ENCODE measurements at regions not wholly inside any gene's neighbourhood (a gene's known extent, or its start where the extent isn't known, plus 50 kb on each side); places are given as distances from the start of the nearest gene placed in this dataset.

GRCh38 chr3:113063126-113063894 is 72.5 kb downstream of the GTPBP8 start:
- TF ChIP-seq CTCF (IDR thresholded peaks at IDR 0.05): no peak
- Mint-ChIP-seq H3K27me3 (ENCODE audit: low read depth in 2 of 2) (no peaks in the 10 kb centered on the region), H3K4me1 (no peaks in the 10 kb centered on the region), H3K27ac (no peak overlapping the region), H3K9me3 (no peaks in the 10 kb centered on the region), H3K4me3 (no peak overlapping the region), H3K36me3 (peaks cover 12% of the 10 kb centered on the region)
- no peaks in the 10 kb centered on the region for H3K36me3 ChIP-seq (ENCODE audit: control insufficient read depth, insufficient read depth, low read length)
- DNase-seq (no peak), ATAC-seq (no peak)
- no peaks in the 10 kb centered on the region for H3K9me3 ChIP-seq (ENCODE audit: control insufficient read depth, insufficient read depth, low read length)
- no peaks in the 10 kb centered on the region for H3K4me1 ChIP-seq (ENCODE audit: control insufficient read depth, insufficient read depth, low read length)
- intact Hi-C loops (cut with micrococcal nuclease): no loop called here
- H3K27ac ChIP-seq (ENCODE audit: low read length): no peak overlapping the region
- H3K27me3 ChIP-seq (ENCODE audit: control insufficient read depth, insufficient read depth, low read length): no peaks in the 10 kb centered on the region
- 81% methylated on average over 4 of the region's 4 CpGs for WGBS (ENCODE audit: insufficient coverage)
- no peak overlapping the region for H3K4me3 ChIP-seq (ENCODE audit: low read length)

- H3K27ac Mint-ChIP-seq: no peak overlapping the region
- Histone ChIP-seq H3K4me1 (ENCODE audit: control insufficient read depth, insufficient read depth, low read length) (no peaks in the 10 kb centered on the region), H3K27me3 (ENCODE audit: control insufficient read depth, insufficient read depth, low read length) (no peaks in the 10 kb centered on the region), H3K36me3 (ENCODE audit: control insufficient read depth, insufficient read depth, low read length) (no peaks in the 10 kb centered on the region), H3K4me3 (ENCODE audit: low read length) (no peak overlapping the region), H3K27ac (ENCODE audit: low read length) (no peak overlapping the region), H3K9me3 (ENCODE audit: control insufficient read depth, insufficient read depth, low read length) (no peaks in the 10 kb centered on the region)
- H3K4me3 Mint-ChIP-seq: no peak overlapping the region
- H3K27me3 Mint-ChIP-seq (ENCODE audit: low read depth in 2 of 2): no peaks in the 10 kb centered on the region
- H3K36me3 Mint-ChIP-seq: peaks cover 12% of the 10 kb centered on the region
- WGBS (ENCODE audit: insufficient coverage): 89% methylated on average over 1 of the region's 1 CpG
- DNase-seq: no peak
- intact Hi-C loops (cut with micrococcal nuclease): no loop called here
- no peak for TF ChIP-seq CTCF (IDR thresholded peaks at IDR 0.05)
- no peaks in the 10 kb centered on the region for H3K9me3 Mint-ChIP-seq
- no peak for ATAC-seq
- H3K4me1 Mint-ChIP-seq: no peaks in the 10 kb centered on the region
These were observed 73.4 kb downstream of the GTPBP8 start for GRCh38 chr3:113064183-113064582.

GRCh38 chr3:113065336-113065735 is 74.6 kb downstream of the GTPBP8 start:
- Histone ChIP-seq H3K36me3 (ENCODE audit: control insufficient read depth, insufficient read depth, low read length) (no peaks in the 10 kb centered on the region), H3K27me3 (ENCODE audit: control insufficient read depth, insufficient read depth, low read length) (no peaks in the 10 kb centered on the region), H3K27ac (ENCODE audit: low read length) (no peak overlapping the region), H3K4me1 (ENCODE audit: control insufficient read depth, insufficient read depth, low read length) (no peaks in the 10 kb centered on the region), H3K9me3 (ENCODE audit: control insufficient read depth, insufficient read depth, low read length) (no peaks in the 10 kb centered on the region), H3K4me3 (ENCODE audit: low read length) (no peak overlapping the region)
- WGBS (ENCODE audit: insufficient coverage): 98% methylated on average over 3 of the region's 3 CpGs
- H3K4me3 Mint-ChIP-seq: no peak overlapping the region
- DNase-seq (no peak), ATAC-seq (no peak)
- H3K4me1 Mint-ChIP-seq: no peaks in the 10 kb centered on the region
- no peaks in the 10 kb centered on the region for H3K27me3 Mint-ChIP-seq (ENCODE audit: low read depth in 2 of 2)
- H3K9me3 Mint-ChIP-seq: no peaks in the 10 kb centered on the region
- TF ChIP-seq CTCF (IDR thresholded peaks at IDR 0.05): no peak
- intact Hi-C loops (cut with micrococcal nuclease): no loop called here
- H3K27ac Mint-ChIP-seq: no peak overlapping the region
- H3K36me3 Mint-ChIP-seq: peaks cover 12% of the 10 kb centered on the region

GRCh38 chr3:113070072-113070640 is 79.4 kb downstream of the GTPBP8 start:
- no peaks in the 10 kb centered on the region for H3K9me3 ChIP-seq (ENCODE audit: control insufficient read depth, insufficient read depth, low read length)
- DNase-seq (no peak), ATAC-seq (no peak)
- WGBS (ENCODE audit: insufficient coverage): 100% methylated on average over 1 of the region's 1 CpG
- Mint-ChIP-seq H3K4me3 (no peak overlapping the region), H3K27me3 (ENCODE audit: low read depth in 2 of 2) (no peaks in the 10 kb centered on the region), H3K9me3 (no peaks in the 10 kb centered on the region), H3K4me1 (no peaks in the 10 kb centered on the region), H3K36me3 (peaks cover 12% of the 10 kb centered on the region), H3K27ac (no peak overlapping the region)
- no peak overlapping the region for H3K4me3 ChIP-seq (ENCODE audit: low read length)
- TF ChIP-seq CTCF (IDR thresholded peaks at IDR 0.05): no peak
- H3K27ac ChIP-seq (ENCODE audit: low read length): no peak overlapping the region
- H3K36me3 ChIP-seq (ENCODE audit: control insufficient read depth, insufficient read depth, low read length): no peaks in the 10 kb centered on the region
- H3K4me1 ChIP-seq (ENCODE audit: control insufficient read depth, insufficient read depth, low read length): no peaks in the 10 kb centered on the region
- no peaks in the 10 kb centered on the region for H3K27me3 ChIP-seq (ENCODE audit: control insufficient read depth, insufficient read depth, low read length)
- intact Hi-C loops (cut with micrococcal nuclease): no loop called here
